ENCODE measurements at regions not wholly inside any gene's neighbourhood (a gene's known extent, or its start where the extent isn't known, plus 50 kb on each side); places are given as distances from the start of the nearest gene placed in this dataset.

DNA sequence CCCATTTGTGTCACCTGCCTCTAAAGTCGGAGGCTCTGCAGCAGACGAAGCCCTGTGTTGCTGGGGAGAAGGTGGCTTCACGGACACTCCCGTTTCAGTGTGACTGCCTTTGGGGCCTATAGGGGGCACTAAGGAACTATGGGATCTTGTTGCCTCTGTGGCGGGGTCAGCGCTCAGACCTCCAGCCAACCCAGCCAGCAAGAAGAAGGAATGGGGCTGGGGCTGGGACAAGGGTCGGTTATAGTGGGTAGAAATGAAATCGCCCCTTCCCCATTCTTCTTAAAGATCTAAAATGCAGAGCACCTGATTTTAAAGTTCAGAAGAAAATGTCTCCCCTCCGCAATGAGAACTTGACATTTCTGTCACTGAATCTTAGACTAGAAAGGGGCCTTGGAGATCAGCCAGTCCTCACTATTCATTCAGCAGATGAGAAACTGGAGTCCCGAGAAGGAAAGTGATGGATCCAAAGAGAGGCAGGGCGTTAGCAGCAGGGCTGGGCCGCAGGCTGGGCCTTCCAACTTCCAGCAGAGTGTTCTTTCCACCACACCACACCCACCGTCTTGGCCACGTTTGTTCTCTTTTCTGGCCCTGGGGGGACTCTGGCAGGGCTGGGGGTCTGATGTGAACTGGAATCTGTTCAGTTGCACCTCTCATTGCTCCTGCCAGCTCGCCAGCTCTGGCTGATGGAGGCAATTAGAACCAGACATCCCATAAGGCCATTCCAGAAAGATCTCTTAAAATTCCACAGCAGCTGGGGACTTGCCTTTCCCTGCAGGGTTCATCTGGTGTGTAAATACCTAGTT lies 195.4 kb downstream of the OPA1 start:
- TF ChIP-seq POLR2AphosphoS5 (IDR thresholded peaks at IDR 0.05; ENCODE audit: low read depth, low read length) (no peak), POLR2A (IDR thresholded peaks at IDR 0.05; ENCODE audit: low read depth, low read length) (no peak)

Measured in GM12892 (cell line).